Cardiac septum (tissue), 1 donor: ENCODE measurements at regions not wholly inside any gene's neighbourhood (a gene's known extent, or its start where the extent isn't known, plus 50 kb on each side); places are given as distances from the start of the nearest gene placed in this dataset.
"Not testable (repeated sequence)": the region's sequence is repeated elsewhere in the genome, so short reads cannot be mapped to it uniquely, and the experiment has no call there.

Source experiments
- DNase-seq: peaks from one replicate; pipeline ENCODE4 v3.0.0-alpha.2; 2020; ENCODE audit warnings: low spot score
- intact Hi-C: fragments of 100-400 bp; cut with DNase I; formaldehyde crosslinking; loops from one replicate; pipeline ENCODE4 v1.14.0; 2022
- donor health status: DM: no; HTN: no; CAD: no.

- no peak for DNase-seq
- intact Hi-C loops: no loop called here
Observed at GRCh38 chr15:35218215-35218614, 133.1 kb upstream of the NANOGP8 start.

GRCh38 chr15:35215093-35215492, 130.0 kb upstream of the NANOGP8 start:
- no peak for DNase-seq
- intact Hi-C loops: no loop called here

GRCh38 chr15:35211240-35211902, 126.3 kb upstream of the NANOGP8 start:
- intact Hi-C loops: no loop called here
- no peak for DNase-seq

GRCh38 chr15:35210370-35210769, 125.3 kb upstream of the NANOGP8 start:
- intact Hi-C loops: no loop called here
- DNase-seq: no peak

GRCh38 chr15:35209838-35210237, 124.7 kb upstream of the NANOGP8 start:
- DNase-seq: no peak
- intact Hi-C loops: no loop called here

- DNase-seq: no peak
- intact Hi-C loops: no loop called here
Observed at GRCh38 chr15:35208353-35208752, 123.3 kb upstream of the NANOGP8 start.

- intact Hi-C loops: no loop called here
- no peak for DNase-seq
Observed at GRCh38 chr15:35206060-35206675, 121.1 kb upstream of the NANOGP8 start.

GRCh38 chr15:35198197-35198596, 113.1 kb upstream of the NANOGP8 start:
- DNase-seq: no peak
- intact Hi-C loops: no loop called here

- intact Hi-C loops: no loop called here
- DNase-seq: no peak
Observed at GRCh38 chr15:35197754-35198153, 112.7 kb upstream of the NANOGP8 start.

- DNase-seq: no peak
- intact Hi-C loops: no loop called here
Observed at GRCh38 chr15:35197306-35197705, 112.2 kb upstream of the NANOGP8 start.

- no peak for DNase-seq
- intact Hi-C loops: no loop called here
Observed at GRCh38 chr15:35196273-35196672, 111.2 kb upstream of the NANOGP8 start.

GRCh38 chr15:35195649-35196048, 110.6 kb upstream of the NANOGP8 start:
- intact Hi-C loops: no loop called here
- no peak for DNase-seq

GRCh38 chr15:35195031-35195430, 109.9 kb upstream of the NANOGP8 start:
- no peak for DNase-seq
- intact Hi-C loops: no loop called here

GRCh38 chr15:35194296-35194695, 109.2 kb upstream of the NANOGP8 start:
- no peak for DNase-seq
- intact Hi-C loops: no loop called here

GRCh38 chr15:35191783-35192182, 106.7 kb upstream of the NANOGP8 start:
- no peak for DNase-seq

GRCh38 chr15:35186346-35186745, 101.3 kb upstream of the NANOGP8 start:
- intact Hi-C loops: no loop called here
- no peak for DNase-seq

More at GRCh38 chr15:35191783-35192182, 106.7 kb upstream of the NANOGP8 start:
- intact Hi-C loops: no loop called here

- DNase-seq: no peak
- intact Hi-C loops: no loop called here
Observed at GRCh38 chr15:35184646-35185045, 99.6 kb upstream of the NANOGP8 start.

GRCh38 chr15:35182841-35183479, 97.9 kb upstream of the NANOGP8 start:
- no peak for DNase-seq
- intact Hi-C loops: no loop called here

- intact Hi-C loops: no loop called here
- DNase-seq: no peak
Observed at GRCh38 chr15:35181538-35181937, 96.4 kb upstream of the NANOGP8 start.

- no peak for DNase-seq
- intact Hi-C loops: no loop called here
Observed at GRCh38 chr15:35179739-35180138, 94.6 kb upstream of the NANOGP8 start.

GRCh38 chr15:35178186-35178585, 93.1 kb upstream of the NANOGP8 start:
- intact Hi-C loops: not testable (repeated sequence)

More at GRCh38 chr15:35178186-35178585, 93.1 kb upstream of the NANOGP8 start:
- not testable (repeated sequence) for DNase-seq
